Activated CD4-positive, alpha-beta memory T cell treated with anti-CD3 and anti-CD28 coated beads, Interleukin-2, amount 10 ng/mL, durations not matched to agents 7 days and 5 days (primary cell): ENCODE measurements at regions not wholly inside any gene's neighbourhood (a gene's known extent, or its start where the extent isn't known, plus 50 kb on each side); places are given as distances from the start of the nearest gene placed in this dataset.

Experiments used
- CTCF ChIA-PET: fragments of 350-600 bp; sonication (Branson Sonifier 250); formaldehyde crosslinking; loops from one replicate; lab custom pipeline; 2021; ENCODE audit warnings: antibody characterized with exemption, inconsistent platforms; lab: Charles Lee
- POLR2A ChIA-PET: fragments of 350-600 bp; sonication (Branson Sonifier 250); formaldehyde crosslinking; loops from one replicate; lab custom pipeline; 2021; ENCODE audit warnings: antibody characterized with exemption; lab: Charles Lee
- DNase-seq: peaks from one replicate; pipeline ENCODE4 v3.0.0-alpha.2; 2020
- H3K27ac Mint-ChIP-seq: one replicate; pipeline ENCODE4 v1.8.0; 2021; ENCODE audit warnings: mild to moderate bottlenecking, mixed read lengths
- H3K27me3 Mint-ChIP-seq: one replicate; pipeline ENCODE4 v1.8.0; 2021; ENCODE audit warnings: mixed read lengths
- H3K36me3 Mint-ChIP-seq: one replicate; pipeline ENCODE4 v1.8.0; 2021; ENCODE audit warnings: low read depth, mixed read lengths
- H3K4me1 Mint-ChIP-seq: one replicate; pipeline ENCODE4 v1.8.0; 2021; ENCODE audit warnings: mixed read lengths
- H3K4me3 Mint-ChIP-seq: one replicate; pipeline ENCODE4 v1.8.0; 2021; ENCODE audit warnings: mild to moderate bottlenecking, mixed read lengths
- H3K9me3 Mint-ChIP-seq: one replicate; pipeline ENCODE4 v1.8.0; 2021; ENCODE audit warnings: mixed read lengths

- Mint-ChIP-seq H3K27ac (no peak overlapping the region), H3K4me3 (no peak overlapping the region), H3K27me3 (no peaks in the 10 kb centered on the region), H3K36me3 (no peaks in the 10 kb centered on the region), H3K9me3 (no peaks in the 10 kb centered on the region), H3K4me1 (no peaks in the 10 kb centered on the region)
- ChIA-PET CTCF (no interaction called here), POLR2A (no interaction called here)
- no peak for DNase-seq
Observed at GRCh38 chr3:118578559-118578958, 456.1 kb downstream of the IGSF11 start.

GRCh38 chr3:118587037-118587741 lies 447.5 kb downstream of the IGSF11 start:
- no peaks in the 10 kb centered on the region for H3K27me3 Mint-ChIP-seq
- CTCF ChIA-PET = no interaction called here
- POLR2A ChIA-PET = no interaction called here

GRCh38 chr3:118587847-118588246 lies 446.8 kb downstream of the IGSF11 start:
- Mint-ChIP-seq H3K9me3 (no peaks in the 10 kb centered on the region), H3K4me1 (no peaks in the 10 kb centered on the region), H3K27ac (no peak overlapping the region), H3K27me3 (no peaks in the 10 kb centered on the region), H3K4me3 (no peak overlapping the region), H3K36me3 (no peaks in the 10 kb centered on the region)
- POLR2A ChIA-PET = no interaction called here
- CTCF ChIA-PET = no interaction called here
- DNase-seq = no peak

More at GRCh38 chr3:118587037-118587741, 447.5 kb downstream of the IGSF11 start:
- Mint-ChIP-seq H3K4me3 (no peak overlapping the region), H3K9me3 (no peaks in the 10 kb centered on the region), H3K36me3 (no peaks in the 10 kb centered on the region), H3K27ac (no peak overlapping the region), H3K4me1 (no peaks in the 10 kb centered on the region)
- DNase-seq = no peak

GRCh38 chr3:118593277-118593670 lies 441.4 kb downstream of the IGSF11 start:
- Mint-ChIP-seq H3K9me3 (peaks cover 9% of the 10 kb centered on the region), H3K27me3 (no peaks in the 10 kb centered on the region), H3K4me3 (no peak overlapping the region), H3K36me3 (no peaks in the 10 kb centered on the region), H3K27ac (no peak overlapping the region), H3K4me1 (no peaks in the 10 kb centered on the region)
- no peak for DNase-seq
- ChIA-PET CTCF (no interaction called here), POLR2A (no interaction called here)

- peaks cover 9% of the 10 kb centered on the region for H3K9me3 Mint-ChIP-seq
- POLR2A ChIA-PET = no interaction called here
- H3K36me3 Mint-ChIP-seq = no peaks in the 10 kb centered on the region
- no peak overlapping the region for H3K27ac Mint-ChIP-seq
- no peaks in the 10 kb centered on the region for H3K4me1 Mint-ChIP-seq
- no peaks in the 10 kb centered on the region for H3K27me3 Mint-ChIP-seq
- CTCF ChIA-PET = no interaction called here
- DNase-seq = no peak
- H3K4me3 Mint-ChIP-seq = no peak overlapping the region
Observed at GRCh38 chr3:118597184-118597583, 437.5 kb downstream of the IGSF11 start.

GRCh38 chr3:118607915-118608820 lies 426.5 kb downstream of the IGSF11 start:
- DNase-seq = no peak
- Mint-ChIP-seq H3K9me3 (peaks cover 2% of the 10 kb centered on the region), H3K27me3 (no peaks in the 10 kb centered on the region), H3K36me3 (no peaks in the 10 kb centered on the region), H3K4me3 (no peak overlapping the region), H3K27ac (no peak overlapping the region), H3K4me1 (no peaks in the 10 kb centered on the region)
- POLR2A ChIA-PET = no interaction called here
- CTCF ChIA-PET = no interaction called here

GRCh38 chr3:118618247-118619040 lies 416.2 kb downstream of the IGSF11 start:
- DNase-seq = no peak
- H3K4me3 Mint-ChIP-seq = no peak overlapping the region
- ChIA-PET POLR2A (no interaction called here), CTCF (no interaction called here)
- H3K9me3 Mint-ChIP-seq = no peaks in the 10 kb centered on the region
- H3K27ac Mint-ChIP-seq = no peak overlapping the region
- no peaks in the 10 kb centered on the region for H3K4me1 Mint-ChIP-seq
- no peaks in the 10 kb centered on the region for H3K36me3 Mint-ChIP-seq
- H3K27me3 Mint-ChIP-seq = no peaks in the 10 kb centered on the region

- ChIA-PET POLR2A (no interaction called here), CTCF (no interaction called here)
- H3K4me3 Mint-ChIP-seq = no peak overlapping the region
- no peaks in the 10 kb centered on the region for H3K27me3 Mint-ChIP-seq
- H3K4me1 Mint-ChIP-seq = no peaks in the 10 kb centered on the region
- H3K36me3 Mint-ChIP-seq = no peaks in the 10 kb centered on the region
- no peak overlapping the region for H3K27ac Mint-ChIP-seq
- DNase-seq = no peak
- no peaks in the 10 kb centered on the region for H3K9me3 Mint-ChIP-seq
Observed at GRCh38 chr3:118626453-118626852, 408.2 kb downstream of the IGSF11 start.

- Mint-ChIP-seq H3K27me3 (no peaks in the 10 kb centered on the region), H3K36me3 (no peaks in the 10 kb centered on the region), H3K9me3 (no peaks in the 10 kb centered on the region), H3K4me1 (no peaks in the 10 kb centered on the region), H3K4me3 (no peak overlapping the region), H3K27ac (no peak overlapping the region)
- CTCF ChIA-PET = no interaction called here
- POLR2A ChIA-PET = no interaction called here
- peak; percentile 20 for DNase-seq
Observed at GRCh38 chr3:118628704-118629341, 405.8 kb downstream of the IGSF11 start.

GRCh38 chr3:118629821-118630220 lies 404.8 kb downstream of the IGSF11 start:
- H3K27me3 Mint-ChIP-seq = no peaks in the 10 kb centered on the region

GRCh38 chr3:118635711-118636110 lies 398.9 kb downstream of the IGSF11 start:
- Mint-ChIP-seq H3K4me3 (no peak overlapping the region), H3K36me3 (no peaks in the 10 kb centered on the region), H3K9me3 (no peaks in the 10 kb centered on the region), H3K4me1 (no peaks in the 10 kb centered on the region), H3K27me3 (no peaks in the 10 kb centered on the region), H3K27ac (no peak overlapping the region)
- no peak for DNase-seq
- ChIA-PET CTCF (no interaction called here), POLR2A (no interaction called here)

More at GRCh38 chr3:118629821-118630220, 404.8 kb downstream of the IGSF11 start:
- no peaks in the 10 kb centered on the region for H3K9me3 Mint-ChIP-seq
- H3K4me1 Mint-ChIP-seq = no peaks in the 10 kb centered on the region
- CTCF ChIA-PET = no interaction called here
- no peaks in the 10 kb centered on the region for H3K36me3 Mint-ChIP-seq
- POLR2A ChIA-PET = no interaction called here
- no peak overlapping the region for H3K4me3 Mint-ChIP-seq
- DNase-seq = no peak
- H3K27ac Mint-ChIP-seq = no peak overlapping the region

- Mint-ChIP-seq H3K4me3 (no peak overlapping the region), H3K27me3 (no peaks in the 10 kb centered on the region), H3K36me3 (no peaks in the 10 kb centered on the region), H3K4me1 (no peaks in the 10 kb centered on the region), H3K27ac (no peak overlapping the region), H3K9me3 (no peaks in the 10 kb centered on the region)
- ChIA-PET POLR2A (no interaction called here), CTCF (interaction anchor here (0.6 to 0.8 kb wide), 2 partner anchors 12 to 14 kb away, joined by 3 to 4 read pairs; no protein-coding TSS in a partner anchor)
- DNase-seq = no peak
Observed at GRCh38 chr3:118636841-118637240, 397.8 kb downstream of the IGSF11 start.

GRCh38 chr3:118637846-118638245 lies 396.8 kb downstream of the IGSF11 start:
- no peak overlapping the region for H3K4me3 Mint-ChIP-seq
- no peaks in the 10 kb centered on the region for H3K4me1 Mint-ChIP-seq
- no peaks in the 10 kb centered on the region for H3K9me3 Mint-ChIP-seq
- H3K27ac Mint-ChIP-seq = no peak overlapping the region
- no peaks in the 10 kb centered on the region for H3K27me3 Mint-ChIP-seq
- ChIA-PET POLR2A (no interaction called here), CTCF (no interaction called here)
- DNase-seq = no peak
- no peaks in the 10 kb centered on the region for H3K36me3 Mint-ChIP-seq
